ENCODE measurements at regions not wholly inside any gene's neighbourhood (a gene's known extent, or its start where the extent isn't known, plus 50 kb on each side); places are given as distances from the start of the nearest gene placed in this dataset.

GRCh38 chr18:43877616-43878321, 600.5 kb upstream of the SYT4 start:
- H3K27ac ChIP-seq (ENCODE audit: low read depth, low read length) = no peak overlapping the region
- no peak overlapping the region for H2AFZ ChIP-seq (ENCODE audit: low read depth, low read length, severe bottlenecking)
- no peaks in the 10 kb centered on the region for H4K20me1 ChIP-seq (ENCODE audit: low read depth, low read length)
- no peaks in the 10 kb centered on the region for H3K79me2 ChIP-seq (ENCODE audit: insufficient read depth, low read length)
- H3K9me3 ChIP-seq (ENCODE audit: insufficient read depth, low read length) = no peaks in the 10 kb centered on the region
- no peaks in the 10 kb centered on the region for H3K27me3 ChIP-seq (ENCODE audit: low read length)
- no peak overlapping the region for H3K4me2 ChIP-seq (ENCODE audit: low read depth, low read length, poor library complexity, severe bottlenecking)
- no peaks in the 10 kb centered on the region for H3F3A ChIP-seq (ENCODE audit: insufficient read depth)
- H3K36me3 ChIP-seq (ENCODE audit: low read length) = no peaks in the 10 kb centered on the region
- TF ChIP-seq, protein P1, sequence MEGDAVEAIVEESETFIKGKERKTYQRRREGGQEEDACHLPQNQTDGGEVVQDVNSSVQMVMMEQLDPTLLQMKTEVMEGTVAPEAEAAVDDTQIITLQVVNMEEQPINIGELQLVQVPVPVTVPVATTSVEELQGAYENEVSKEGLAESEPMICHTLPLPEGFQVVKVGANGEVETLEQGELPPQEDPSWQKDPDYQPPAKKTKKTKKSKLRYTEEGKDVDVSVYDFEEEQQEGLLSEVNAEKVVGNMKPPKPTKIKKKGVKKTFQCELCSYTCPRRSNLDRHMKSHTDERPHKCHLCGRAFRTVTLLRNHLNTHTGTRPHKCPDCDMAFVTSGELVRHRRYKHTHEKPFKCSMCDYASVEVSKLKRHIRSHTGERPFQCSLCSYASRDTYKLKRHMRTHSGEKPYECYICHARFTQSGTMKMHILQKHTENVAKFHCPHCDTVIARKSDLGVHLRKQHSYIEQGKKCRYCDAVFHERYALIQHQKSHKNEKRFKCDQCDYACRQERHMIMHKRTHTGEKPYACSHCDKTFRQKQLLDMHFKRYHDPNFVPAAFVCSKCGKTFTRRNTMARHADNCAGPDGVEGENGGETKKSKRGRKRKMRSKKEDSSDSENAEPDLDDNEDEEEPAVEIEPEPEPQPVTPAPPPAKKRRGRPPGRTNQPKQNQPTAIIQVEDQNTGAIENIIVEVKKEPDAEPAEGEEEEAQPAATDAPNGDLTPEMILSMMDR (IDR thresholded peaks at IDR 0.05; ENCODE audit: insufficient read depth, low read length, poor library complexity, severe bottlenecking) = no peak
- no peak for TF ChIP-seq EZH2phosphoT487 (conservative IDR thresholded peaks at IDR 0.05; ENCODE audit: low read length)
- no peak overlapping the region for H3K4me3 ChIP-seq (ENCODE audit: insufficient read depth, low read length, poor library complexity, severe bottlenecking)
- no peaks in the 10 kb centered on the region for H3K9me2 ChIP-seq (replicated peaks; ENCODE audit: insufficient read depth, low read length)
- H3K9ac ChIP-seq (ENCODE audit: low read length) = no peak overlapping the region

GRCh38 chr18:43879415-43879814, 602.1 kb upstream of the SYT4 start:
- H3K27me3 ChIP-seq (ENCODE audit: low read length) = no peaks in the 10 kb centered on the region
- no peak overlapping the region for H3K27ac ChIP-seq (ENCODE audit: low read depth, low read length)
- H4K20me1 ChIP-seq (ENCODE audit: low read depth, low read length) = no peaks in the 10 kb centered on the region
- H3K4me2 ChIP-seq (ENCODE audit: low read depth, low read length, poor library complexity, severe bottlenecking) = no peak overlapping the region
- H3K79me2 ChIP-seq (ENCODE audit: insufficient read depth, low read length) = no peaks in the 10 kb centered on the region
- H3K9ac ChIP-seq (ENCODE audit: low read length) = no peak overlapping the region
- no peaks in the 10 kb centered on the region for H3K36me3 ChIP-seq (ENCODE audit: low read length)
- H3K9me3 ChIP-seq (ENCODE audit: insufficient read depth, low read length) = no peaks in the 10 kb centered on the region
- H3K9me2 ChIP-seq (replicated peaks; ENCODE audit: insufficient read depth, low read length) = no peaks in the 10 kb centered on the region
- TF ChIP-seq EZH2phosphoT487 (conservative IDR thresholded peaks at IDR 0.05; ENCODE audit: low read length) = no peak
- H2AFZ ChIP-seq (ENCODE audit: low read depth, low read length, severe bottlenecking) = no peak overlapping the region
- H3F3A ChIP-seq (ENCODE audit: insufficient read depth) = no peaks in the 10 kb centered on the region
- no peak overlapping the region for H3K4me3 ChIP-seq (ENCODE audit: insufficient read depth, low read length, poor library complexity, severe bottlenecking)

DNA sequence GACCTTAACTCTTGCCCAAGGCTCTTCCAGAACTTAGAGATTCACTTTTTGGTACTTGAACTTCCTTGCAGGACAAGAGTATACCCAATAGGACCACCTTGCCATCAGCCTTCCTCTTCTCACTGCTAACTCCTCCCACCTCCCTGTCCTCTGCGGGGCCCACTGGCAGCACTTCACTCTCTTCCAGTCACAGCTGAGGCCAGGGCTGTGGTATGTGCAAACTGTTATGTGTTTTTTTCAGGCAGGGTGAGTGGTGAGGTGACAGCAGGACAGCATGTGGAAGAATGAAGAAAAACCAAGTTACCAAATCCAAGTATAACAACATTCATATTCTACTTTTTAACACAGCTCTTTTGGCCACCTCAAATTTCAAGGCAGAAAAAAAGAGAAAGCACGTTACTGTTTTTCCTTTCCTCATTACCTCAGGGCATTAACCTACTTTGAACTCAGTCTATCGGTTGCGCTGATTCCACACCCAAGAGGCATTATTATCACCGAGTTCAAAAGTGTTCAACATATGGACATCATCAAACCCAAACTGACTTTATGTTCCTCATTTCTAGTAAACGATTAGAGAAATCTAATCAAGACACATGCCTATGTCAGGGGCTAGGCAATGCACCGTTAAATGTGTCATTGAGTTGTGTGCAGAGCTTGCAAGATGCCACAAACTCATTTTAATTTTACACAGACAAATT, 605.2 kb upstream of the SYT4 start:
- Histone ChIP-seq H3K4me3 (ENCODE audit: insufficient read depth, low read length, poor library complexity, severe bottlenecking) (no peak overlapping the region), H3K36me3 (ENCODE audit: low read length) (no peaks in the 10 kb centered on the region), H3K9ac (ENCODE audit: low read length) (no peak overlapping the region), H3K9me2 (replicated peaks; ENCODE audit: insufficient read depth, low read length) (no peaks in the 10 kb centered on the region), H4K20me1 (ENCODE audit: low read depth, low read length) (no peaks in the 10 kb centered on the region), H3K4me2 (ENCODE audit: low read depth, low read length, poor library complexity, severe bottlenecking) (no peak overlapping the region), H3K27me3 (ENCODE audit: low read length) (no peaks in the 10 kb centered on the region), H3K9me3 (ENCODE audit: insufficient read depth, low read length) (no peaks in the 10 kb centered on the region), H2AFZ (ENCODE audit: low read depth, low read length, severe bottlenecking) (no peak overlapping the region), H3F3A (ENCODE audit: insufficient read depth) (no peaks in the 10 kb centered on the region), H3K27ac (ENCODE audit: low read depth, low read length) (no peak overlapping the region), H3K79me2 (ENCODE audit: insufficient read depth, low read length) (no peaks in the 10 kb centered on the region)
- TF ChIP-seq, protein P1 (IDR thresholded peaks at IDR 0.05; ENCODE audit: insufficient read depth, low read length, poor library complexity, severe bottlenecking) = no peak
- no peak for TF ChIP-seq EZH2phosphoT487 (conservative IDR thresholded peaks at IDR 0.05; ENCODE audit: low read length)

DNA sequence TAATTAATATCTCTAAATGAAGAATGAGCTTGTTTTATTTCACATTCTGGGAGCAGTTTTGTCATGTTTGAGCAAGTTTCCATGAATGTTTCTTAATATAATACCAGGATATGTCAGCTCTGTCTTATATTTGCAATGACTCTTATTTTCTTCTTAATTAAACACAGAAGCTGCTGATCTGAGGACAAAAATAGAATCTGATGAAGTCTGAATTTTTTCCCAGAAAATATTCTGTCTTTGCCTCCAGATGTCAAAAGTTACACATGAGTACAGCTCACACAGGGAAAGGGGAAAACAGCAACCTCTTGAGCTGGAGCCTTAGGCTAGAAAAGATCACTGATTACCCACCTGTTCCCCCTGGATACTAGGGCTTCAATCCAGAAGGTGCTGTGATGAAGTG, 606.6 kb upstream of the SYT4 start:
- no peak for TF ChIP-seq EZH2phosphoT487 (conservative IDR thresholded peaks at IDR 0.05; ENCODE audit: low read length)
- TF ChIP-seq, protein P1 (IDR thresholded peaks at IDR 0.05; ENCODE audit: insufficient read depth, low read length, poor library complexity, severe bottlenecking) = no peak
- H3K9me2 ChIP-seq (replicated peaks; ENCODE audit: insufficient read depth, low read length) = no peaks in the 10 kb centered on the region
- no peaks in the 10 kb centered on the region for H3F3A ChIP-seq (ENCODE audit: insufficient read depth)
- H3K9me3 ChIP-seq (ENCODE audit: insufficient read depth, low read length) = no peaks in the 10 kb centered on the region
- H3K36me3 ChIP-seq (ENCODE audit: low read length) = no peaks in the 10 kb centered on the region
- no peaks in the 10 kb centered on the region for H4K20me1 ChIP-seq (ENCODE audit: low read depth, low read length)
- H3K79me2 ChIP-seq (ENCODE audit: insufficient read depth, low read length) = no peaks in the 10 kb centered on the region
- H3K9ac ChIP-seq (ENCODE audit: low read length) = no peak overlapping the region
- no peaks in the 10 kb centered on the region for H3K27me3 ChIP-seq (ENCODE audit: low read length)
- no peak overlapping the region for H2AFZ ChIP-seq (ENCODE audit: low read depth, low read length, severe bottlenecking)
- H3K4me3 ChIP-seq (ENCODE audit: insufficient read depth, low read length, poor library complexity, severe bottlenecking) = no peak overlapping the region
- no peak overlapping the region for H3K4me2 ChIP-seq (ENCODE audit: low read depth, low read length, poor library complexity, severe bottlenecking)
- H3K27ac ChIP-seq (ENCODE audit: low read depth, low read length) = no peak overlapping the region

All from SU-DHL-6 (cell line).